ENCODE measurements at regions not wholly inside any gene's neighbourhood (a gene's known extent, or its start where the extent isn't known, plus 50 kb on each side); places are given as distances from the start of the nearest gene placed in this dataset.

DNA sequence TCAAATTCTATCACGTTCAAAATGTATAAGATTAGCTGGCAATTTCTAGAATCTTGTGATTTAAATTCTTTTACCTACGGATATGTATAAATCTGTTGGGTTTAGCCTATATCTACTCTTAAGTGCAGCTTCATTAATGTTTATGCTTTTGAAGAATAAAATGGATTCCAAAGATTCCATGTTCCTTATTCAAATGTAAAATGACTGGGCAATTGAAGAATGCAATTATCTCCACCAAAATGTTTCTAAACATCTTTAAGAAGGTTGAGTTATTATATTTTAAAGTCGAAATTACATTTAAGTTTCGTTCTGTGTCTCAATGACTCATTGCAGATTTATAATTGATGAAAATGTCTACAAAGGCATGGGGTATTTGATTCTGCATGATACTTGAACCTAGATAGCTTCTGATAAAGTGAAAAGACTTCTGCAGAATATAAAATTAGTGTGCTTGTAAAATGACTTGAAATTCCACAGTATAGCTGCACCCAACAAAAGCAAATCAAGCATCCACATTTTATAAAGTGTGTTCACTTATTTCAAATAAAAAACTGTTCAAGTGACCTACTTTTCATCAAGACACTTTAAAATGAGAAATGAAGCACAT, 697.0 kb upstream of the PCDH15 start:
- TF ChIP-seq, protein P1, sequence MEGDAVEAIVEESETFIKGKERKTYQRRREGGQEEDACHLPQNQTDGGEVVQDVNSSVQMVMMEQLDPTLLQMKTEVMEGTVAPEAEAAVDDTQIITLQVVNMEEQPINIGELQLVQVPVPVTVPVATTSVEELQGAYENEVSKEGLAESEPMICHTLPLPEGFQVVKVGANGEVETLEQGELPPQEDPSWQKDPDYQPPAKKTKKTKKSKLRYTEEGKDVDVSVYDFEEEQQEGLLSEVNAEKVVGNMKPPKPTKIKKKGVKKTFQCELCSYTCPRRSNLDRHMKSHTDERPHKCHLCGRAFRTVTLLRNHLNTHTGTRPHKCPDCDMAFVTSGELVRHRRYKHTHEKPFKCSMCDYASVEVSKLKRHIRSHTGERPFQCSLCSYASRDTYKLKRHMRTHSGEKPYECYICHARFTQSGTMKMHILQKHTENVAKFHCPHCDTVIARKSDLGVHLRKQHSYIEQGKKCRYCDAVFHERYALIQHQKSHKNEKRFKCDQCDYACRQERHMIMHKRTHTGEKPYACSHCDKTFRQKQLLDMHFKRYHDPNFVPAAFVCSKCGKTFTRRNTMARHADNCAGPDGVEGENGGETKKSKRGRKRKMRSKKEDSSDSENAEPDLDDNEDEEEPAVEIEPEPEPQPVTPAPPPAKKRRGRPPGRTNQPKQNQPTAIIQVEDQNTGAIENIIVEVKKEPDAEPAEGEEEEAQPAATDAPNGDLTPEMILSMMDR (IDR thresholded peaks at IDR 0.05; ENCODE audit: low read length), result no peak
- TF ChIP-seq EZH2 (optimal IDR thresholded peaks at IDR 0.05; ENCODE audit: low read depth, low read length), result no peak
